ENCODE measurements at regions not wholly inside any gene's neighbourhood (a gene's known extent, or its start where the extent isn't known, plus 50 kb on each side); places are given as distances from the start of the nearest gene placed in this dataset.

GRCh38 chr7:110590415-110590814 is 500.5 kb upstream of the LRRN3 start:
- H3K27me3 Mint-ChIP-seq (ENCODE audit: low read depth), result no peaks in the 10 kb centered on the region
- no peak overlapping the region for H3K4me3 Mint-ChIP-seq
- no peak overlapping the region for H3K27ac Mint-ChIP-seq (ENCODE audit: unreplicated experiment)
- no peaks in the 10 kb centered on the region for H3K36me3 Mint-ChIP-seq (ENCODE audit: low read depth)
- peaks cover 5% of the 10 kb centered on the region for H3K9me3 Mint-ChIP-seq
- no peak for TF ChIP-seq CTCF (conservative IDR thresholded peaks at IDR 0.05)
- H3K4me1 Mint-ChIP-seq, result peaks cover 7% of the 10 kb centered on the region
- DNase-seq (ENCODE audit: low read depth, low spot score), result no peak

DNA sequence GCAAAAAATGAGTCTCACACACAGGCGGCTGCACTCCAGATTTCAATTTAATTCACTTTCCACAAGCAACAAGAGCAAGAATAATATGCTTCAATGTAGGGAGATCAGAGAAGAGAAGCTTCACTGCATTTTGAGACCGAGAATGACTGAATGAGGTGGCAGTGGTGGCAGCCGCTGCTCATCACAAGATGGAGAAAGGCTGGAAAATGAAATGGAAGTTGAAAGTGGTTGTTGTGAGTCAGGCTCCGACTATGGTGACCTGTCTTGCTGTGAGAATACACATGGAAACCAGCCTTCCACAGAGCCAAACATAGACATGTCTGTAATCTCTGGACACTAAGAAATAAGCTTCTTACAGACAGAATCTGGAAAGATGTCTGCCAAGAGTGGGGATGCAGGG is 499.6 kb upstream of the LRRN3 start:
- Mint-ChIP-seq H3K27me3 (ENCODE audit: low read depth) (no peaks in the 10 kb centered on the region), H3K36me3 (ENCODE audit: low read depth) (no peaks in the 10 kb centered on the region), H3K27ac (ENCODE audit: unreplicated experiment) (no peak overlapping the region), H3K4me1 (peaks cover 7% of the 10 kb centered on the region), H3K4me3 (no peak overlapping the region), H3K9me3 (peaks cover 5% of the 10 kb centered on the region)
- no peak for TF ChIP-seq CTCF (conservative IDR thresholded peaks at IDR 0.05)
- no peak for DNase-seq (ENCODE audit: low read depth, low spot score)

DNA sequence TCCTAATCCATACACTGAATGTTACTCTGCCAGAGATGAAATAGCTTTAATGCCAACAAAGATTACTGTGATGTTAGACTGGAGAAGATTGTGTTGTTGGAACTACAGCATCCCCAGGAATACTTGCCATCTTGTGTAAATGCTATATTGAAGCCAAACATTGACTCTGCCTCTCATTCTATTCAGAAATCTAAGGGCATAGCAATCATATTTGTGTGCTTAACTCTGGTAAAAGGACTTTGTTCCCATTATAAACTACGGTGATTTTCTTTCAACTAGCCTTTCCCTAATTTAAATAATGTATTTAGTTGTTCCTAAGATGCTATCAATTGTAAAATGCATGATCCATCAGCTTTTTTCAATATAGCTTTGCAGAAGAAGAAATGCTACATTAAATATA is 498.4 kb upstream of the LRRN3 start:
- Mint-ChIP-seq H3K9me3 (peaks cover 5% of the 10 kb centered on the region), H3K4me1 (peaks cover 7% of the 10 kb centered on the region), H3K27me3 (ENCODE audit: low read depth) (no peaks in the 10 kb centered on the region), H3K4me3 (no peak overlapping the region), H3K36me3 (ENCODE audit: low read depth) (no peaks in the 10 kb centered on the region), H3K27ac (ENCODE audit: unreplicated experiment) (no peak overlapping the region)
- no peak for DNase-seq (ENCODE audit: low read depth, low spot score)
- no peak for TF ChIP-seq CTCF (conservative IDR thresholded peaks at IDR 0.05)

DNA sequence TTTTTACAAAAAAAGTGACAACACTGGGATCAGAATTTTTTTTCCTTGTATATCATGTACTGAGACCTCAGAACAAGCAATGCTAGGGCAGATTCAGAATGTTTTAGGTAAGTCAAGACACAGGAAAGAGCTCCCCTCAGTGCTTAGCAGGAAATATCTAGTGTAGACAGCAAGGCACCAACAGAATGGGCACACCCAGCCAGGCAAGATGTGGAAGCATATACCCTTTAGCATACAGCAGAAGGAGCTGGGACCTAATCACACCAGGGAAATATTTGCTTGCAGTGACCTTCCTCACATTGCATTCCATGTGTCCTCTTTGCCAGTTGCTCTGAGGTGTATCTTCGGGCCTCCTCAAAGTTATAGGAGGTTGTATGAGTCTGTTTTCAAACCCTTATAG is 497.6 kb upstream of the LRRN3 start:
- H3K36me3 Mint-ChIP-seq (ENCODE audit: low read depth), result no peaks in the 10 kb centered on the region
- no peaks in the 10 kb centered on the region for H3K27me3 Mint-ChIP-seq (ENCODE audit: low read depth)
- H3K4me1 Mint-ChIP-seq, result peaks cover 7% of the 10 kb centered on the region
- no peak for DNase-seq (ENCODE audit: low read depth, low spot score)
- peaks cover 5% of the 10 kb centered on the region for H3K9me3 Mint-ChIP-seq
- H3K27ac Mint-ChIP-seq (ENCODE audit: unreplicated experiment), result no peak overlapping the region
- no peak for TF ChIP-seq CTCF (conservative IDR thresholded peaks at IDR 0.05)
- no peak overlapping the region for H3K4me3 Mint-ChIP-seq

DNA sequence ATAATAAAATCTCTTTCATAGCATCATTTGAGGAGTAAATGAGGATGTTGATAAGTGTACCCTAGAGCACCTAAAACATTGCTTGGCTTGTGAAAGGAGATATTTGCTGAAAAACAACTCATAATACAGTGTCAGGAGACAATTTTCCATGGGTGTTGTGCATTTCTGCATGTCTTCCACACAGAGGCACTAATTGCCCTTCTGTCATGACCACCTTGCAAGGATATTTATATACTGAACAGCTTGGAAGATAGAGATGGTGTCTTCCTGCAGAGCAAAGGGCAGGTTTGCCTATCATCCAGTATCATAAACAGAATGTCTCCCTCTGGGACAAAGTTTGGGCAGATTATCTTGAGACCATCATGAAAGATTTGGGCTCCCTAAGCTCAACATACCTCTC is 495.2 kb upstream of the LRRN3 start:
- H3K27ac Mint-ChIP-seq (ENCODE audit: unreplicated experiment), result no peak overlapping the region
- H3K9me3 Mint-ChIP-seq, result peaks cover 5% of the 10 kb centered on the region
- no peak for DNase-seq (ENCODE audit: low read depth, low spot score)
- peaks cover 4% of the 10 kb centered on the region for H3K4me1 Mint-ChIP-seq
- no peak overlapping the region for H3K4me3 Mint-ChIP-seq
- no peak for TF ChIP-seq CTCF (conservative IDR thresholded peaks at IDR 0.05)
- no peaks in the 10 kb centered on the region for H3K27me3 Mint-ChIP-seq (ENCODE audit: low read depth)
- H3K36me3 Mint-ChIP-seq (ENCODE audit: low read depth), result no peaks in the 10 kb centered on the region

- Mint-ChIP-seq H3K4me1 (no peaks in the 10 kb centered on the region), H3K27ac (ENCODE audit: unreplicated experiment) (no peak overlapping the region), H3K9me3 (no peaks in the 10 kb centered on the region), H3K4me3 (no peak overlapping the region), H3K36me3 (ENCODE audit: low read depth) (no peaks in the 10 kb centered on the region), H3K27me3 (ENCODE audit: low read depth) (no peaks in the 10 kb centered on the region)
- TF ChIP-seq CTCF (conservative IDR thresholded peaks at IDR 0.05), result no peak
- no peak for DNase-seq (ENCODE audit: low read depth, low spot score)
Observed at GRCh38 chr7:110600956-110601355, 490.0 kb upstream of the LRRN3 start.

Measured in neural crest cell (in vitro differentiated cells).